AG09319 (cell line): ENCODE measurements at regions not wholly inside any gene's neighbourhood (a gene's known extent, or its start where the extent isn't known, plus 50 kb on each side); places are given as distances from the start of the nearest gene placed in this dataset.

ENCODE experiments used
- DNase-seq: peaks from one replicate; pipeline ENCODE4 v3.0.0-alpha.2; 2010; ENCODE audit warnings: low read depth; ENCODE audit errors: extremely low read depth
- CTCF ChIP-seq: IDR thresholded peaks from 2 replicates; pipeline ENCODE4 v1.5.1; 2011; ENCODE audit warnings: low read depth, mild to moderate bottlenecking, inconsistent platforms, low read length, moderate library complexity

- TF ChIP-seq CTCF: no peak
These were observed 173.0 kb upstream of the CASK start for GRCh38 chrX:42096265-42096920.

GRCh38 chrX:42094218-42094617, 170.9 kb upstream of the CASK start:
- no peak for DNase-seq
- TF ChIP-seq CTCF: no peak

More at GRCh38 chrX:42096265-42096920, 173.0 kb upstream of the CASK start:
- DNase-seq: peak; percentile 48

- no peak for TF ChIP-seq CTCF
- no peak for DNase-seq
These were observed 170.4 kb upstream of the CASK start for GRCh38 chrX:42093756-42094155.

- DNase-seq: no peak
- TF ChIP-seq CTCF: no peak
These were observed 167.0 kb upstream of the CASK start for GRCh38 chrX:42090395-42090794.

GRCh38 chrX:42089031-42089430, 165.7 kb upstream of the CASK start:
- no peak for DNase-seq
- no peak for TF ChIP-seq CTCF

GRCh38 chrX:42087960-42088359, 164.6 kb upstream of the CASK start:
- no peak for TF ChIP-seq CTCF
- DNase-seq: no peak

GRCh38 chrX:42085836-42086235, 162.5 kb upstream of the CASK start:
- DNase-seq: no peak

More at GRCh38 chrX:42085836-42086235, 162.5 kb upstream of the CASK start:
- no peak for TF ChIP-seq CTCF
